ENCODE measurements at regions not wholly inside any gene's neighbourhood (a gene's known extent, or its start where the extent isn't known, plus 50 kb on each side); places are given as distances from the start of the nearest gene placed in this dataset.
A peak's percentile ranks its signal among the peaks of the same experiment; 100 is the strongest.
"Not testable (repeated sequence)": the region's sequence is repeated elsewhere in the genome, so short reads cannot be mapped to it uniquely, and the experiment has no call there.

- DNase-seq; H3K4me1 ChIP-seq; intact Hi-C loops (cut with DNase I; ENCODE audit: low total_unique reads); H3K36me3 ChIP-seq; ATAC-seq; H3K4me3 ChIP-seq; H3K27me3 ChIP-seq; H3K9me3 ChIP-seq; in situ Hi-C loops (cut with MboI; ENCODE audit: low sequenced_read_pairs in 4 of 4); H3K27ac ChIP-seq: not testable (repeated sequence)
Observed at GRCh38 chr7:150028344-150029012, 154.7 kb downstream of the ATP6V0E2 start.

- in situ Hi-C loops (cut with MboI; ENCODE audit: low sequenced_read_pairs in 4 of 4) = not testable (repeated sequence)
Observed at GRCh38 chr7:150029013-150029389, 155.2 kb downstream of the ATP6V0E2 start.

DNA sequence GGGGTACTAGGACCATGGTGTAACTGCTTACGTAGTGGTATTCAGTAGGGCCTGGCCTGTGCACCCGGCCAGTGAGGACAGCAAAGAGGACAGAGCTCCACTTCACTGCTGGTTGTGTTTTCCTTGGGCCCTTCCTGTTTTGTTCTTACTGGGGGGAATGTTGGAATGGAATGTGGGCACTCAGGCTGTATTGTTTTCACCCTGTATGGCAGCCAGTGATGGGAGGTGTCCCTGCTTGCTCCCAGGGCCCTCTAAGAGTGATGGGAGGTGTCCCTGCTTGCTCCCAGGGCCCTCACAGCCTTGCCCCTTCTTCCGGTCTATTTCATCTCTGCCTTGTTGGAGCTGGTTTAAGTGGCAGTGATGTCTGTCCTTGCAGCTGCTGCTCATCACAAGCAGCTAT, 158.0 kb downstream of the ATP6V0E2 start:
- in situ Hi-C loops (cut with MboI; ENCODE audit: low sequenced_read_pairs in 4 of 4); ATAC-seq; H3K9me3 ChIP-seq; H3K4me3 ChIP-seq; H3K4me1 ChIP-seq; intact Hi-C loops (cut with DNase I; ENCODE audit: low total_unique reads); DNase-seq; H3K27ac ChIP-seq; H3K36me3 ChIP-seq; H3K27me3 ChIP-seq: not testable (repeated sequence)

More at GRCh38 chr7:150029013-150029389, 155.2 kb downstream of the ATP6V0E2 start:
- ATAC-seq; H3K9me3 ChIP-seq; H3K4me1 ChIP-seq; intact Hi-C loops (cut with DNase I; ENCODE audit: low total_unique reads); H3K4me3 ChIP-seq; H3K27me3 ChIP-seq; H3K27ac ChIP-seq; H3K36me3 ChIP-seq; DNase-seq: not testable (repeated sequence)

DNA sequence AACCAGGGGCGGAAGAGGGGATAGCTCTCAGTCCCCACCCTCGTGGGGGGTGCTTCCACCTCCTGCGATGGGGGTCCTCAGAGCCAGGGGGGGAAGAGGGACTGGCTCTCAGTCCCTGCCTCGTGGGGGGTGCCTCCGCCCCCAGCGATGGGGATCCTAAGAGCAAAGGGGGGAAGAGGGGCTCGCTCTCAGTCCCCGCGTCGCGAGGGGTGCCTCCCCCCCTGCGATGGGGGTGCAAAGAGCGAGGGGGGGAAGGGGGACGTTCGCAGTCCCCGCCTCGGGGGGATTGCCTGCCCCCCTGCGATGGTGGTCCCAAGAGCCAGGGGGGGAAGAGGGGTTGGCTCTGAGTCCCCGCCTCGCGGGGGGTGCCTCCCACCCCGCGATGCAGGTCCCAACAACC, 159.9 kb downstream of the ATP6V0E2 start:
- H3K27ac ChIP-seq; H3K36me3 ChIP-seq; H3K27me3 ChIP-seq; H3K4me1 ChIP-seq; H3K4me3 ChIP-seq; intact Hi-C loops (cut with DNase I; ENCODE audit: low total_unique reads); DNase-seq; ATAC-seq; H3K9me3 ChIP-seq; in situ Hi-C loops (cut with MboI; ENCODE audit: low sequenced_read_pairs in 4 of 4): not testable (repeated sequence)

DNA sequence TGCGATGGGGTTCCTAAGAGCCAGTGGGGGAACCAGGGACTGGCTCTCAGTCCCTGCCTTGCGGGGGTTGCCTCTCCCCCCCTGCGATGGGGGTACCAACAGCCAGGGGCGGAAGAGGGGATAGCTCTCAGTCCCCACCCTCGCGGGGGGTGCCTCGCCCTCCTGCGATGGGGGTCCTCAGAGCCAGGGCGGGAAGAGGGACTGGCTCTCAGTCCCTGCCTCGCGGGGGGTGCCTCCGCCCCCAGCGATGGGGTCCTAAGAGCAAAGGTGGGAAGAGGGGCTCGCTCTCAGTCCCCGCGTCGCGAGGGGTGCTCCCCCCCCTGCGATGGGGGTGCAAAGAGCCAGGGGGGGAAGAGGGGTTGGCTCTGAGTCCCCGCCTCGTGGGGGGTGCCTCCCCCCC, 162.0 kb downstream of the ATP6V0E2 start:
- H3K9me3 ChIP-seq; H3K27ac ChIP-seq; H3K27me3 ChIP-seq; ATAC-seq; H3K36me3 ChIP-seq; H3K4me1 ChIP-seq; intact Hi-C loops (cut with DNase I; ENCODE audit: low total_unique reads); DNase-seq; H3K4me3 ChIP-seq; in situ Hi-C loops (cut with MboI; ENCODE audit: low sequenced_read_pairs in 4 of 4): not testable (repeated sequence)

DNA sequence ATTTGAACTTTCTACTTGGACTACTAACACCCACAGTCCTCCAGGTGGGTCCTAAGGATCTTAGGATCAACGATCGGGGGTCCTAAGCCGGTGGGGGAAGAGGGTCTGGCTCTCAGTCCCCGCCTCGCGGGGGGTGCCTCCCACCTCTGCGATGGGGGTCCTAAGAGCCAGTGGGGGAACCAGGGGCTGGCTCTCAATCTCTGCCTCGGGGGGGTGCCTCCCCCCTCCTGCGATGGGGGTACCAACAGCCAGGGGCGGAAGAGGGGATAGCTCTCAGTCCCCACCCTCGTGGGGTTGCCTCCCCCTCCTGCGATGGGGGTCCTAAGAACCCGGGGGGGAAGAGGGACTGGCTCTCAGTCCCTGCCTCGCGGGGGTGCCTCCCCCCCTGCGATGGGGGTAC, 165.3 kb downstream of the ATP6V0E2 start:
- H3K4me1 ChIP-seq; H3K27me3 ChIP-seq; H3K36me3 ChIP-seq; H3K4me3 ChIP-seq; DNase-seq; intact Hi-C loops (cut with DNase I; ENCODE audit: low total_unique reads); ATAC-seq; H3K27ac ChIP-seq; H3K9me3 ChIP-seq; in situ Hi-C loops (cut with MboI; ENCODE audit: low sequenced_read_pairs in 4 of 4): not testable (repeated sequence)

DNA sequence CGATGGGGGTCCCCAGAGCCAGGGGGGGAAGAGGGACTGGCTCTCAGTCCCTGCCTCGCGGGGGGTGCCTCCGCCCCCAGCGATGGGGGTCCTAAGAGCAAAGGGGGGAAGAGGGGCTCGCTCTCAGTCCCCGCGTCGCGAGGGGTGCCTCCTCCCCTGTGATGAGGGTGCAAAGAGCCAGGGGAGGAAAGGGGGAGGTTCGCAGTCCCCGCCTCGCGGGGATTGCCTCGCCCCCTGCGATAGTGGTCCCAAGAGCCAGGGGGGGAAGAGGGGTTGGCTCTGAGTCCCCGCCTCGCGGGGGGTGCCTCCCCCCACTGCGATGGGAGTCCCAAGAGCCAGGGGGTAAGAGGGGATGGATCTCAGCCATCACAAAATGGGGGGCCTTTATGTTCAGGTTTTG, 168.5 kb downstream of the ATP6V0E2 start:
- H3K4me3 ChIP-seq; in situ Hi-C loops (cut with MboI; ENCODE audit: low sequenced_read_pairs in 4 of 4); H3K27ac ChIP-seq; H3K27me3 ChIP-seq; H3K9me3 ChIP-seq; intact Hi-C loops (cut with DNase I; ENCODE audit: low total_unique reads); DNase-seq; H3K4me1 ChIP-seq; H3K36me3 ChIP-seq; ATAC-seq: not testable (repeated sequence)

- peaks cover 3 to 19% (median 11%) of the 10 kb centered on the region in 3 donors for H3K27me3 ChIP-seq
- DNase-seq; intact Hi-C loops (cut with DNase I; ENCODE audit: low total_unique reads); H3K4me1 ChIP-seq; H3K36me3 ChIP-seq; H3K9me3 ChIP-seq; H3K4me3 ChIP-seq; in situ Hi-C loops (cut with MboI; ENCODE audit: low sequenced_read_pairs in 4 of 4); H3K27ac ChIP-seq; ATAC-seq: not testable (repeated sequence)
Observed at GRCh38 chr7:150044771-150045170, 171.0 kb downstream of the ATP6V0E2 start.

DNA sequence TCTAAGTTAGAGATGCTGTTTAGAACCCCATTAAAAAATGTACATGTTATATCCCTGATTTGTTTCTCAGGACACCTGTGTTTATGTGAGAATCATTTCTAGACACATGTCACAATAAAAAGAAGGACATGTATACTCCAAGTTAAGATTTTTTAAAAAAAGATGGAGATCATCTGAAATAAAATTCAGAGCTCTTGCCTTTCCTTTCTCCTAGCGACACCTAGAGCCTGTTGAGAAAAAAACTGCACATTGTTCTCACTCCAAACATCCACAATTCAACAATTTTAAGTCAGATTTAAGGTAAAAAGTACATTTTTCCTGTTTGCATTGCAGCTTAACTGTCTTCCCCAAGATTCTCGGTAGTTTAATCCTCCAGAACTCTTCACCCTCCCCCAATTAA, 171.8 kb downstream of the ATP6V0E2 start:
- H3K4me3 ChIP-seq; H3K9me3 ChIP-seq; intact Hi-C loops (cut with DNase I; ENCODE audit: low total_unique reads); ATAC-seq; H3K4me1 ChIP-seq; in situ Hi-C loops (cut with MboI; ENCODE audit: low sequenced_read_pairs in 4 of 4); DNase-seq; H3K36me3 ChIP-seq; H3K27ac ChIP-seq: not testable (repeated sequence)
- H3K27me3 ChIP-seq = peaks cover 3 to 21% (median 11%) of the 10 kb centered on the region in 3 donors

DNA sequence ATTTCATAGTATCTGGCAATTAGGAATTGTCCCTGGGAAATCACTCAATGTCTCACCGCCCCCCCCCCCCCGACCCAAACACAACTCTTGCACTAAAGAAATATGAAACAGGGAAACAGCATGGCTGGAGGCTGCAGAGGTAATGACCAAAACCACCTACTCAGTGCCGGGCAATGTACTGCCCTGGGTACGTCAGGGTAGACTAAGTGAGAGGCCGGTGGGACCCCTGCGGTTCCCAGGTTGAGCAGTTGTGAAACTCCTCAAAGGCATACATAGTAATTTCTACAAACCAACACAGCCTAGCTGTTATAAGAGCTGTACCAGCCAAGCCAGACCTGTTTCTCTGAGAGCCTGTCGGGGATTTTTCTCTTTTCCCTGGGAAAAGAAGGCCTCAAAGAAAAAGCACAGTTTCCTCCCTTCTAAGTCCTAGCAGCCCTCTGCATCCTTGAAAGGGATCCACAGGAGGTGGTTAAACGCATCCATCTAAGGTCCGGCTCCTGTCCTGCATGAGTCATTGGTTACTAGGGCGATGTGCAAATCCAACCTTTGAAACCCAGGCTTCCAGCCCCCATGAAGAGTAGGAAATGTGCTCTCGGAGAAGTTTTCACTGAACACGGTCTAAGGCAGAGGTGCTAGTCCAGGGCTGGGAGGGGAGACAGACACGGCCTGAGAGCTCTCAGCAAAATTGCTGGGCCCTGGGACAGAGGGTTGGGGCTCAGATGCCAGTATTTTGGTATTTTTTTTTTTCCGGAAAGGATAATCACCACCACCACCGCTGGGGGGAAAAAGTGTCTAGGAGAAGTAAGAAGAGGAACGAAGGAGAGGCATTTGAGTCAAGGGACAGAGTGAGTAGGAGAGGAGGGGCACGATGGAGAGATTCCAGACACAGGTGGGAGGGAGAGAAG, 172.8 kb downstream of the ATP6V0E2 start:
- H3K27me3 ChIP-seq = peaks cover 3 to 21% (median 11%) of the 10 kb centered on the region in 3 donors
- H3K4me1 ChIP-seq; H3K4me3 ChIP-seq; in situ Hi-C loops (cut with MboI; ENCODE audit: low sequenced_read_pairs in 4 of 4); H3K27ac ChIP-seq; H3K36me3 ChIP-seq; H3K9me3 ChIP-seq; DNase-seq; intact Hi-C loops (cut with DNase I; ENCODE audit: low total_unique reads); ATAC-seq: not testable (repeated sequence)

- intact Hi-C loops (cut with DNase I; ENCODE audit: low total_unique reads); H3K36me3 ChIP-seq; H3K27ac ChIP-seq; H3K4me1 ChIP-seq; in situ Hi-C loops (cut with MboI; ENCODE audit: low sequenced_read_pairs in 4 of 4); ATAC-seq; H3K9me3 ChIP-seq; DNase-seq; H3K4me3 ChIP-seq: not testable (repeated sequence)
- H3K27me3 ChIP-seq = peaks cover 3 to 21% (median 11%) of the 10 kb centered on the region in 3 donors
Observed at GRCh38 chr7:150047329-150047728, 173.6 kb downstream of the ATP6V0E2 start.

- H3K4me1 ChIP-seq; ATAC-seq; H3K9me3 ChIP-seq; H3K36me3 ChIP-seq; in situ Hi-C loops (cut with MboI; ENCODE audit: low sequenced_read_pairs in 4 of 4); DNase-seq; intact Hi-C loops (cut with DNase I; ENCODE audit: low total_unique reads); H3K27ac ChIP-seq: not testable (repeated sequence)
- H3K4me3 ChIP-seq = peak overlapping the region; percentile 22 to 45 (median 38)
- peaks cover 3 to 21% (median 11%) of the 10 kb centered on the region in 3 donors for H3K27me3 ChIP-seq
Observed at GRCh38 chr7:150047772-150048171, 174.0 kb downstream of the ATP6V0E2 start.
